HCT116 (cell line): ENCODE measurements at regions not wholly inside any gene's neighbourhood (a gene's known extent, or its start where the extent isn't known, plus 50 kb on each side); places are given as distances from the start of the nearest gene placed in this dataset.

Experiments
- ATAC-seq: fragments of 200-7000 bp; cut with Tn5 transposase; 2 replicates; pipeline ENCODE4 v1.9.1; 2020; ENCODE audit warnings: mild to moderate bottlenecking, moderate library complexity
- BruUV-seq: library from RNA; stranded (reverse); fragments of 400-500 nt; replicated peaks from 2 replicates; lab custom pipeline; 2021; lab: Mats Ljungman, UMichigan
- CTCF ChIA-PET: fragments of 300-600 bp; sonication (Branson Sonifier 250); formaldehyde crosslinking; loops from one replicate; lab custom pipeline; 2021; ENCODE audit warnings: antibody characterized with exemption; lab: Charles Lee
- POLR2A ChIA-PET: fragments of 300-600, 350-600 bp; sonication (Branson Sonifier 250); formaldehyde crosslinking; loops from one replicate; lab custom pipeline; 2021; ENCODE audit warnings: antibody characterized with exemption; lab: Charles Lee
- RAD21 ChIA-PET, 2 experiments: fragments of 300-600 bp; sonication (Branson Sonifier 250); formaldehyde crosslinking; loops; one replicate each; lab custom pipeline; 2023; ENCODE audit warnings: low total read pairs in 2 of 2; ENCODE audit not compliant: uncharacterized antibody in 2 of 2, unreplicated experiment in 2 of 2, low non-redundant PET in 1 of 2; lab: Charles Lee
- DNase-seq: peaks from one replicate; pipeline ENCODE4 v3.0.0-alpha.2; 2010; ENCODE audit warnings: low read depth, low spot score
- H2AFZ ChIP-seq: fragments of 200-600 bp; shearing (Covaris generic), sonication (generic); 2 replicates; pipeline ENCODE4 v1.6.1; 2017; ENCODE audit warnings: low read depth, mixed run types, mixed read lengths, antibody characterized with exemption, low read length; ENCODE audit not compliant: poor library complexity, severe bottlenecking
- H3K27ac ChIP-seq: 2 replicates; pipeline ENCODE4 v1.5.1; 2012; ENCODE audit warnings: low read depth, low read length
- H3K27me3 ChIP-seq: fragments of 200-600 bp; sonication (generic); 2 replicates; pipeline ENCODE4 v1.6.1; 2016; ENCODE audit warnings: mixed run types, low read length, mixed read lengths; ENCODE audit not compliant: insufficient read depth
- H3K36me3 ChIP-seq, 2 experiments: fragments of 200-500 bp in 1 of 2; fragments of 200-600 bp in 1 of 2; sonication (Bioruptor generic) in 1 of 2; sonication (generic) in 1 of 2; 2 replicates each; pipeline versions ENCODE4 v1.5.1 to v1.6.1; 2014 to 2016; ENCODE audit warnings: low read length in 2 of 2, inconsistent platforms in 1 of 2, mixed read lengths in 1 of 2, mixed run types in 1 of 2; ENCODE audit not compliant: insufficient read depth in 2 of 2, control insufficient read depth in 1 of 2
- H3K4me1 ChIP-seq, 2 experiments: fragments of 200-600 bp in 1 of 2; sonication (generic) in 1 of 2; 2 replicates each; pipeline versions ENCODE4 v1.5.1 to v1.6.1; 2012 to 2017; ENCODE audit warnings: low read length in 2 of 2, inconsistent platforms in 1 of 2, mild to moderate bottlenecking in 1 of 2, mixed read lengths in 1 of 2, mixed run types in 1 of 2, moderate library complexity in 1 of 2; ENCODE audit not compliant: insufficient read depth in 2 of 2, control insufficient read depth in 1 of 2
- H3K4me2 ChIP-seq: fragments of 200-600 bp; sonication (generic); 2 replicates; pipeline ENCODE4 v1.6.1; 2017; ENCODE audit warnings: mixed run types, low read length, mixed read lengths
- H3K4me3 ChIP-seq, 2 experiments: fragments of 200-600 bp in 1 of 2; sonication (generic) in 1 of 2; replicated peaks in 1 of 2; 2 replicates each; pipeline ENCODE4 v1.5.1; 2011 to 2016; ENCODE audit warnings: low read length in 2 of 2, control low read depth in 1 of 2, low read depth in 1 of 2, mild to moderate bottlenecking in 1 of 2, mixed read lengths in 1 of 2, mixed run types in 1 of 2
- H3K79me2 ChIP-seq: fragments of 200-600 bp; sonication (generic); 2 replicates; pipeline ENCODE4 v1.6.1; 2017; ENCODE audit warnings: mild to moderate bottlenecking, mixed run types, low read length, moderate library complexity, mixed read lengths; ENCODE audit not compliant: insufficient read depth
- H3K9ac ChIP-seq: fragments of 200-600 bp; sonication (generic); 2 replicates; pipeline ENCODE4 v1.6.1; 2016; ENCODE audit warnings: low read length, mixed read lengths
- H3K9me2 ChIP-seq: fragments of 200-600 bp; sonication (generic), shearing (Covaris generic); 2 replicates; pipeline ENCODE4 v1.6.1; 2017; ENCODE audit warnings: mixed run types, mild to moderate bottlenecking, moderate library complexity; ENCODE audit not compliant: insufficient read depth
- H3K9me3 ChIP-seq, 2 experiments: fragments of 200-500 bp in 1 of 2; fragments of 200-600 bp in 1 of 2; sonication (Bioruptor generic) in 1 of 2; sonication (generic) in 1 of 2; 2 replicates each; pipeline ENCODE4 v1.6.1; 2014 to 2017; ENCODE audit warnings: low read length in 2 of 2, mixed read lengths in 2 of 2, inconsistent platforms in 1 of 2, low read depth in 1 of 2, mild to moderate bottlenecking in 1 of 2, mixed run types in 1 of 2, moderate library complexity in 1 of 2; ENCODE audit not compliant: control insufficient read depth in 1 of 2, insufficient read depth in 1 of 2
- H4K20me1 ChIP-seq: fragments of 200-600 bp; sonication (generic), shearing (Covaris generic); 2 replicates; pipeline ENCODE4 v1.6.1; 2017; ENCODE audit warnings: mixed run types, mild to moderate bottlenecking, moderate library complexity; ENCODE audit not compliant: insufficient read depth
- ATF3 ChIP-seq: IDR thresholded peaks from 2 replicates; pipeline ENCODE4 v1.6.1; 2012
- CBX3 ChIP-seq: IDR thresholded peaks from 2 replicates; pipeline ENCODE4 v1.6.1; 2012; ENCODE audit warnings: low read depth
- CEBPB ChIP-seq: IDR thresholded peaks from 2 replicates; pipeline ENCODE4 v1.6.1; 2012; ENCODE audit warnings: low read depth
- EZH2 ChIP-seq: fragments of 200-600 bp; sonication (generic); IDR thresholded peaks from 2 replicates; pipeline ENCODE4 v1.6.1; 2017; ENCODE audit warnings: antibody characterized with exemption, mixed run types
- EZH2phosphoT487 ChIP-seq: fragments of 200-600 bp; IDR thresholded peaks from 2 replicates; pipeline ENCODE4 v1.6.1; 2018; ENCODE audit warnings: antibody characterized with exemption, borderline replicate concordance
- JUND ChIP-seq: IDR thresholded peaks from 2 replicates; pipeline ENCODE4 v1.6.1; 2012
- MAX ChIP-seq: IDR thresholded peaks from 2 replicates; pipeline ENCODE4 v1.6.1; 2012
- SIN3A ChIP-seq: IDR thresholded peaks from 2 replicates; pipeline ENCODE4 v1.6.1; 2012; ENCODE audit warnings: low read depth
- SP1 ChIP-seq: IDR thresholded peaks from 2 replicates; pipeline ENCODE4 v1.6.1; 2012; ENCODE audit warnings: low read depth
- SRF ChIP-seq: IDR thresholded peaks from 2 replicates; pipeline ENCODE4 v1.6.1; 2012; ENCODE audit warnings: low read depth
- TCF7L2 ChIP-seq: IDR thresholded peaks from 2 replicates; pipeline ENCODE4 v1.7.0; 2011; ENCODE audit warnings: borderline replicate concordance, inconsistent platforms; ENCODE audit not compliant: insufficient read depth, insufficient read length; ENCODE audit errors: extremely low read depth
- YY1 ChIP-seq: IDR thresholded peaks from 2 replicates; pipeline ENCODE4 v1.6.1; 2011; ENCODE audit warnings: low read length, low read depth, moderate library complexity, mild to moderate bottlenecking; ENCODE audit not compliant: insufficient replicate concordance; ENCODE audit errors: extremely low read depth
- ZNF274 ChIP-seq: fragments of 200-500 bp; sonication (Bioruptor generic); IDR thresholded peaks from 2 replicates; pipeline ENCODE4 v1.6.1; 2014; ENCODE audit warnings: mild to moderate bottlenecking, low read depth, low read length, inconsistent platforms
- intact Hi-C: fragments of 100-400 bp; cut with micrococcal nuclease; formaldehyde crosslinking; loops from 2 replicates; pipeline ENCODE4 v1.10.0; 2022
- TF ChIP-seq, protein P1 (sequence below), 3 experiments: fragments of 200-600 bp in 1 of 3; sonication (generic) in 1 of 3; IDR thresholded peaks in 2 of 3; conservative IDR thresholded peaks in 1 of 3; 2 replicates each; pipeline ENCODE4 v1.5.1; 2012 to 2017; ENCODE audit warnings: low read depth in 2 of 3, low read length in 2 of 3, antibody characterized with exemption in 1 of 3, borderline replicate concordance in 1 of 3, control low read depth in 1 of 3, mild to moderate bottlenecking in 1 of 3, mixed read lengths in 1 of 3, mixed run types in 1 of 3, moderate library complexity in 1 of 3; ENCODE audit not compliant: insufficient read depth in 1 of 3
- TF ChIP-seq, protein P2 (sequence below): IDR thresholded peaks from 2 replicates; pipeline ENCODE4 v1.6.1; 2011; ENCODE audit warnings: mild to moderate bottlenecking, low read length, moderate library complexity; ENCODE audit not compliant: insufficient replicate concordance; ENCODE audit errors: extremely low read depth

DNA sequence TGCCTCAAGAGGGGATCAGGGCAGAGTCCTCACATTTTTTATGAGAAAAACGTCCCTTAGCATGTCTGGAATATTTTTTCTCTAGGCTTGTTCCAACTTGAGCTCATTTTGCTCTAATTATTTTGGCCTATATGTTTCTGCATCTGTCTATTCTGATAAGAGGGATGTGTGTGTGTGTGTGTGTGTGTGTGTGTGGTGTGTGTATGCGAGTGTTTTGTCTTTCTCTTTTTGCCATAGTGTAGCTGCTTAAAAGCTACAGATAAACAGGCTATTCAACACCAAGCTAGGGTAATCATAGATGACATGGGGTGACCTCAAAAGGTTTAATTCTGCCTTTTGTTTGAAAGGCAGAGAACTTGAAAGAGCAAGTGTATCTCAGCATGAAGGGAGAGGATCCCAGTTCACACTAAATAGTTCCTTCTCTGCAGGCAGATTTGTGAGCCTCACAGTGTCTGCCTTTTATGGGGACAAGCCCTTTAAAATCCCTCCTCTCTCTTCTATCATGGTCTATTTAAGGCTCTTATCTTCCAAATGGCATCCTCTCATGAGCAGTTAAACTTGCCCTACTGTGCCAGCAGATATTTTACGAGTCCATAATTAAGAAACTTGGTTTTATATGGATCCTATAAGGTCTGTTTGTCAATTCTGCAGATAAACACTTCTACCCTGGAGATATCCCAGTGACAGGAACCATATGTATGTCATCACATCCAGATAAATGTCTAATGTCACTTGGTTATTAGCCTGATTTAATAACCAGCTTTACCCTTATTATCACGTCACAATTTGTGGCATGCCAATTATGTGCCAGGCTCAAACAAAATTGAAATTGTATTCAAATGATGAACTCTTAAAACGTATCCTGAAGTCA, 202.9 kb upstream of the MTPN start:
- RAD21 ChIA-PET, result no interaction called here
- no peaks in the 10 kb centered on the region for H3K36me3 ChIP-seq
- CTCF ChIA-PET, result no interaction called here
- no peaks in the 10 kb centered on the region for H3K79me2 ChIP-seq
- no peak overlapping the region for H3K27ac ChIP-seq
- BruUV-seq, result no TSS peak
- DNase-seq, result no peak
- no peaks in the 10 kb centered on the region for H3K9me2 ChIP-seq
- intact Hi-C loops, result no loop called here
- no peak overlapping the region for H3K4me2 ChIP-seq
- POLR2A ChIA-PET, result no interaction called here
- no peaks in the 10 kb centered on the region for H3K9me3 ChIP-seq
- H4K20me1 ChIP-seq, result no peaks in the 10 kb centered on the region
- H3K27me3 ChIP-seq, result no peaks in the 10 kb centered on the region
- no peak overlapping the region for H3K4me3 ChIP-seq
- TF ChIP-seq SRF (no peak), ZNF274 (no peak), ATF3 (no peak), SIN3A (no peak), MAX (no peak), SP1 (no peak), EZH2phosphoT487 (no peak), CBX3 (no peak), CEBPB (no peak), YY1 (no peak), TCF7L2 (no peak), JUND (no peak), EZH2 (no peak)
- TF ChIP-seq, protein P1, sequence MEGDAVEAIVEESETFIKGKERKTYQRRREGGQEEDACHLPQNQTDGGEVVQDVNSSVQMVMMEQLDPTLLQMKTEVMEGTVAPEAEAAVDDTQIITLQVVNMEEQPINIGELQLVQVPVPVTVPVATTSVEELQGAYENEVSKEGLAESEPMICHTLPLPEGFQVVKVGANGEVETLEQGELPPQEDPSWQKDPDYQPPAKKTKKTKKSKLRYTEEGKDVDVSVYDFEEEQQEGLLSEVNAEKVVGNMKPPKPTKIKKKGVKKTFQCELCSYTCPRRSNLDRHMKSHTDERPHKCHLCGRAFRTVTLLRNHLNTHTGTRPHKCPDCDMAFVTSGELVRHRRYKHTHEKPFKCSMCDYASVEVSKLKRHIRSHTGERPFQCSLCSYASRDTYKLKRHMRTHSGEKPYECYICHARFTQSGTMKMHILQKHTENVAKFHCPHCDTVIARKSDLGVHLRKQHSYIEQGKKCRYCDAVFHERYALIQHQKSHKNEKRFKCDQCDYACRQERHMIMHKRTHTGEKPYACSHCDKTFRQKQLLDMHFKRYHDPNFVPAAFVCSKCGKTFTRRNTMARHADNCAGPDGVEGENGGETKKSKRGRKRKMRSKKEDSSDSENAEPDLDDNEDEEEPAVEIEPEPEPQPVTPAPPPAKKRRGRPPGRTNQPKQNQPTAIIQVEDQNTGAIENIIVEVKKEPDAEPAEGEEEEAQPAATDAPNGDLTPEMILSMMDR (IDR thresholded peaks at IDR 0.05 in 2 of 3, conservative IDR thresholded peaks at IDR 0.05 in 1 of 3; ENCODE audit: borderline replicate concordance in 1 of 3, insufficient read depth in 1 of 3, low read depth in 2 of 3, low read length in 2 of 3), result no peak
- TF ChIP-seq, protein P2, sequence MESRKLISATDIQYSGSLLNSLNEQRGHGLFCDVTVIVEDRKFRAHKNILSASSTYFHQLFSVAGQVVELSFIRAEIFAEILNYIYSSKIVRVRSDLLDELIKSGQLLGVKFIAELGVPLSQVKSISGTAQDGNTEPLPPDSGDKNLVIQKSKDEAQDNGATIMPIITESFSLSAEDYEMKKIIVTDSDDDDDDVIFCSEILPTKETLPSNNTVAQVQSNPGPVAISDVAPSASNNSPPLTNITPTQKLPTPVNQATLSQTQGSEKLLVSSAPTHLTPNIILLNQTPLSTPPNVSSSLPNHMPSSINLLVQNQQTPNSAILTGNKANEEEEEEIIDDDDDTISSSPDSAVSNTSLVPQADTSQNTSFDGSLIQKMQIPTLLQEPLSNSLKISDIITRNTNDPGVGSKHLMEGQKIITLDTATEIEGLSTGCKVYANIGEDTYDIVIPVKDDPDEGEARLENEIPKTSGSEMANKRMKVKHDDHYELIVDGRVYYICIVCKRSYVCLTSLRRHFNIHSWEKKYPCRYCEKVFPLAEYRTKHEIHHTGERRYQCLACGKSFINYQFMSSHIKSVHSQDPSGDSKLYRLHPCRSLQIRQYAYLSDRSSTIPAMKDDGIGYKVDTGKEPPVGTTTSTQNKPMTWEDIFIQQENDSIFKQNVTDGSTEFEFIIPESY, result no peak
- no peak overlapping the region for H3K9ac ChIP-seq
- H2AFZ ChIP-seq, result no peak overlapping the region
- ATAC-seq, result no peak
- H3K4me1 ChIP-seq, result no peaks in the 10 kb centered on the region
